ENCODE measurements at regions not wholly inside any gene's neighbourhood (a gene's known extent, or its start where the extent isn't known, plus 50 kb on each side); places are given as distances from the start of the nearest gene placed in this dataset.

DNA sequence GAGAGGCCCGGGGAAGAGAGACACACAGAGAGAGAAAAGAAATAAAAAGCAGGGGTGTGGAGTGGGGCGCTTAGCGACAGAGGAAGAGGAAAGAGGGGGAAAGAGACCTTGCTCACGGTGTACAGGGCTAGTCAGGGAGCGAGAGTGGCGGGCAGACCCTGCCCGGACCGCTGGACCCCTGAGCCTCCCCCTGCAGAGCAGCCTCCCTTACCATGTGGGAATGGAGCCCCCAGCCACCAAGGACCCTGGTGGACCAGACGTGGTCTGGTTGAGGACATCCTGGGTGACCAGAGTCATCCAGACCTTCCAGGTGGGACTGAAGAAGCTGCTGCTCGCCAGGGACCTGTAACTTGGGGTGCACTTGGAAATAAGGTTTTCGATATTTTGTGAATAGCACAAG lies 129.6 kb downstream of the CHSY1 start:
- no peaks in the 10 kb centered on the region for H3K9me3 ChIP-seq (ENCODE audit: control insufficient read depth in 2 of 3, insufficient read depth in 1 of 3, low read length in 3 of 3)
- H3K27ac ChIP-seq (ENCODE audit: low read depth in 2 of 2, low read length in 2 of 2): peak overlapping the region in 1 of 2 donors; percentile 33
- no peaks in the 10 kb centered on the region for H3K36me3 ChIP-seq (ENCODE audit: control insufficient read depth in 2 of 3, insufficient read depth in 3 of 3, low read length in 3 of 3)
- H3K4me3 ChIP-seq (ENCODE audit: low read length in 3 of 3): peak overlapping the region in 1 of 3 donors; percentile 28
- TF ChIP-seq, protein P1, sequence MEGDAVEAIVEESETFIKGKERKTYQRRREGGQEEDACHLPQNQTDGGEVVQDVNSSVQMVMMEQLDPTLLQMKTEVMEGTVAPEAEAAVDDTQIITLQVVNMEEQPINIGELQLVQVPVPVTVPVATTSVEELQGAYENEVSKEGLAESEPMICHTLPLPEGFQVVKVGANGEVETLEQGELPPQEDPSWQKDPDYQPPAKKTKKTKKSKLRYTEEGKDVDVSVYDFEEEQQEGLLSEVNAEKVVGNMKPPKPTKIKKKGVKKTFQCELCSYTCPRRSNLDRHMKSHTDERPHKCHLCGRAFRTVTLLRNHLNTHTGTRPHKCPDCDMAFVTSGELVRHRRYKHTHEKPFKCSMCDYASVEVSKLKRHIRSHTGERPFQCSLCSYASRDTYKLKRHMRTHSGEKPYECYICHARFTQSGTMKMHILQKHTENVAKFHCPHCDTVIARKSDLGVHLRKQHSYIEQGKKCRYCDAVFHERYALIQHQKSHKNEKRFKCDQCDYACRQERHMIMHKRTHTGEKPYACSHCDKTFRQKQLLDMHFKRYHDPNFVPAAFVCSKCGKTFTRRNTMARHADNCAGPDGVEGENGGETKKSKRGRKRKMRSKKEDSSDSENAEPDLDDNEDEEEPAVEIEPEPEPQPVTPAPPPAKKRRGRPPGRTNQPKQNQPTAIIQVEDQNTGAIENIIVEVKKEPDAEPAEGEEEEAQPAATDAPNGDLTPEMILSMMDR (IDR thresholded peaks at IDR 0.05; ENCODE audit: borderline replicate concordance, extremely low read depth, insufficient read depth): no peak
- no peak for FAIRE-seq
- intact Hi-C loops (cut with DNase I): no loop called here
- H3K4me1 ChIP-seq (ENCODE audit: control insufficient read depth in 2 of 3, insufficient read depth in 2 of 3, low read depth in 1 of 3, low read length in 3 of 3): no peaks in the 10 kb centered on the region
- no peaks in the 10 kb centered on the region for H3K27me3 ChIP-seq (ENCODE audit: control insufficient read depth, insufficient read depth, low read length)
- peak in 1 of 5 donors; percentile 51 for DNase-seq
- peak overlapping the region in 1 of 3 donors; percentile 12 for H3K9ac ChIP-seq (ENCODE audit: low read length in 3 of 3)

DNA sequence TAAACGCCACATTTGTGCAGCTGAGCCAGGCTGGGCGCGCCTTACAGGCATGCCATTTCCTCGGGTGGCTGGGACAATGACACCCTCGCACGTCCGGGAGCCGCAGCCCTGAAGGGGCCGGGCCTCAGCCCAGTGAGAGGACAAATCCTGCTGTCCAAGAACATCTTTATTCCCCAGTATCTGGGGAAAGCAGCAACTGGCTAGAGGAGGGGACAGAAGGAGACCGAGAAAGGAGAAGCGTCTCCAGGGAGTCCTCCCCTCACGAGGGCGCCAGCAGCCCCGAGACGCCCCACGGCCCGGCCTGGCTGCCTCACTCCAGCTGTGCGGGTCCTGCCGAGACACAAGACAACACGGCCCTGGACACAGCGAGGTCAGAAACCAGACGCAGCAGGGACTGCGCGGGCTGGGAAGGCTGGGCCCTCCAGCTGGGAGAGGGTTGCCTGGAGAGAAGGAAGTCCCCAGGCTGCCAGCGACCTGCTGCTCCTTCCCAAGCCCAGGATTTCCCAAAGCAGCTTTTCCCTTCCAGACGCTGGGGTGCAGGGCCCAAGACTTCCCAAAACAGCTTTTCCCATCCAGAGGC lies 130.2 kb downstream of the CHSY1 start:
- H3K9me3 ChIP-seq (ENCODE audit: control insufficient read depth in 2 of 3, insufficient read depth in 1 of 3, low read length in 3 of 3): no peaks in the 10 kb centered on the region
- peak overlapping the region in 1 of 3 donors; percentile 28 for H3K4me3 ChIP-seq (ENCODE audit: low read length in 3 of 3)
- intact Hi-C loops (cut with DNase I): no loop called here
- no peak for FAIRE-seq
- H3K36me3 ChIP-seq (ENCODE audit: control insufficient read depth in 2 of 3, insufficient read depth in 3 of 3, low read length in 3 of 3): no peaks in the 10 kb centered on the region
- peak; percentile 72 to 92 (median 80) for DNase-seq
- TF ChIP-seq, protein P1 (IDR thresholded peaks at IDR 0.05; ENCODE audit: borderline replicate concordance, extremely low read depth, insufficient read depth): peak; percentile 12
- peak overlapping the region; percentile 9 to 33 for H3K27ac ChIP-seq (ENCODE audit: low read depth in 2 of 2, low read length in 2 of 2)
- H3K9ac ChIP-seq (ENCODE audit: low read length in 3 of 3): peak overlapping the region in 2 of 3 donors; percentile 12 to 39
- no peaks in the 10 kb centered on the region for H3K27me3 ChIP-seq (ENCODE audit: control insufficient read depth, insufficient read depth, low read length)
- no peaks in the 10 kb centered on the region for H3K4me1 ChIP-seq (ENCODE audit: control insufficient read depth in 2 of 3, insufficient read depth in 2 of 3, low read depth in 1 of 3, low read length in 3 of 3)

DNA sequence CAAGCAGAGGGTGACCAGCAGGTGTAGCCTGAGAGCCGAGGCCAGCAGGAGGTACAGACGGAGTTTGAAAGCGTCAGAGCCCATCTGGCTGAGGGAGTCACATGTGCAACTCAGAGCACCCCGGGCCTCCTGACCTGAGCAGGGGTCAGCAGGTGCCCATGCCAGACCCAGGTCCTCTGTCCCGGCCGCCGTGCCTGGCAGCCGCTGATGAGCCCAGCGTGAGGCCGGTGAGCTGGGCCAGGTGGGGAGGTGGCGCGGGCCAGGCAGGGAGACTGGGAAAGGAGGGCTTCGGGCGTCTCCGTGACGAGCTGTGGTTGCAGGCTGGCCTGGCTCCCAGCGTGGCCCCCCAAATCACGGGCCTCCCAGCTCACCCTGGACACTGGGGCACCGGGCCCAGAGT lies 130.9 kb downstream of the CHSY1 start:
- no peaks in the 10 kb centered on the region for H3K9me3 ChIP-seq (ENCODE audit: control insufficient read depth in 2 of 3, insufficient read depth in 1 of 3, low read length in 3 of 3)
- no peak for FAIRE-seq
- H3K27ac ChIP-seq (ENCODE audit: low read depth in 2 of 2, low read length in 2 of 2): no peak overlapping the region
- TF ChIP-seq, protein P1 (IDR thresholded peaks at IDR 0.05; ENCODE audit: borderline replicate concordance, extremely low read depth, insufficient read depth): no peak
- H3K27me3 ChIP-seq (ENCODE audit: control insufficient read depth, insufficient read depth, low read length): no peaks in the 10 kb centered on the region
- intact Hi-C loops (cut with DNase I): no loop called here
- H3K36me3 ChIP-seq (ENCODE audit: control insufficient read depth in 2 of 3, insufficient read depth in 3 of 3, low read length in 3 of 3): no peaks in the 10 kb centered on the region
- H3K4me3 ChIP-seq (ENCODE audit: low read length in 3 of 3): no peak overlapping the region
- DNase-seq: no peak
- no peak overlapping the region for H3K9ac ChIP-seq (ENCODE audit: low read length in 3 of 3)
- H3K4me1 ChIP-seq (ENCODE audit: control insufficient read depth in 2 of 3, insufficient read depth in 2 of 3, low read depth in 1 of 3, low read length in 3 of 3): no peaks in the 10 kb centered on the region

DNA sequence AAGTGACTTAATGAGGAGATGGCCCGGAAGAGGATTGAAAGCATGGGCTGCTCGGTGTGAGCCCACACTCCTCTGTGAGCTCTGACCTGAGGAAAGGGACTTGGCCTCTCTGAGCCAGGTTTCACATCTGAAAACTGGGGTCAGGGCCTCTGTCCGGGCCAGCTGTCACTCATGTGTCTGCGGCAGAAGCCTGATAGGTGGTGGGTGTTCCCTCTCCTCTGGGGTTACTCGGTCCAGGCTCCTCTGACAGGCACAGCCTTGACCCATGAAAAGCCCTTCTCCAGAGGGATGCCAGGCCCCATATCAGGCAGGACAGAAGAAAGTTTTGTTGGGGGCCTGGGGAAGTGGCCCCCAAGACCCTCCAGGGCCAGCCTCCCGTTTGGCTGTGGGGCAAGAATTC lies 131.4 kb downstream of the CHSY1 start:
- Histone ChIP-seq H3K9me3 (ENCODE audit: control insufficient read depth in 2 of 3, insufficient read depth in 1 of 3, low read length in 3 of 3) (no peaks in the 10 kb centered on the region), H3K27ac (ENCODE audit: low read depth in 2 of 2, low read length in 2 of 2) (no peak overlapping the region), H3K27me3 (ENCODE audit: control insufficient read depth, insufficient read depth, low read length) (no peaks in the 10 kb centered on the region), H3K4me1 (ENCODE audit: control insufficient read depth in 2 of 3, insufficient read depth in 2 of 3, low read depth in 1 of 3, low read length in 3 of 3) (no peaks in the 10 kb centered on the region), H3K9ac (ENCODE audit: low read length in 3 of 3) (no peak overlapping the region), H3K36me3 (ENCODE audit: control insufficient read depth in 2 of 3, insufficient read depth in 3 of 3, low read length in 3 of 3) (no peaks in the 10 kb centered on the region), H3K4me3 (ENCODE audit: low read length in 3 of 3) (no peak overlapping the region)
- intact Hi-C loops (cut with DNase I): no loop called here
- TF ChIP-seq, protein P1 (IDR thresholded peaks at IDR 0.05; ENCODE audit: borderline replicate concordance, extremely low read depth, insufficient read depth): no peak
- DNase-seq (no peak), FAIRE-seq (no peak)

Measured in kidney (tissue), 13 donors.